Activated naive CD4-positive, alpha-beta T cell treated with anti-CD3 and anti-CD28 coated beads, Interleukin-2, amount 50 U/mL, for 24 hours (primary cell): ENCODE measurements at regions not wholly inside any gene's neighbourhood (a gene's known extent, or its start where the extent isn't known, plus 50 kb on each side); places are given as distances from the start of the nearest gene placed in this dataset.
"Not testable (repeated sequence)": the region's sequence is repeated elsewhere in the genome, so short reads cannot be mapped to it uniquely, and the experiment has no call there.

Experiments
- H3K27ac Mint-ChIP-seq: one replicate; pipeline ENCODE4 v1.8.0; 2021; ENCODE audit warnings: mild to moderate bottlenecking, mixed read lengths
- H3K27me3 Mint-ChIP-seq: one replicate; pipeline ENCODE4 v1.8.0; 2021; ENCODE audit warnings: mixed read lengths
- H3K36me3 Mint-ChIP-seq: one replicate; pipeline ENCODE4 v1.8.0; 2021; ENCODE audit warnings: mixed read lengths
- H3K4me1 Mint-ChIP-seq: one replicate; pipeline ENCODE4 v1.8.0; 2021; ENCODE audit warnings: mixed read lengths
- H3K4me3 Mint-ChIP-seq: one replicate; pipeline ENCODE4 v1.8.0; 2021; ENCODE audit warnings: mild to moderate bottlenecking, mixed read lengths
- H3K9me3 Mint-ChIP-seq: one replicate; pipeline ENCODE4 v1.8.0; 2021; ENCODE audit warnings: mixed read lengths

GRCh38 chrX:1809581-1809980, 194.7 kb downstream of the ASMT start:
- Mint-ChIP-seq H3K36me3 (no peaks in the 10 kb centered on the region), H3K27ac (no peak overlapping the region), H3K4me1 (no peaks in the 10 kb centered on the region), H3K4me3 (no peak overlapping the region), H3K27me3 (peaks cover 8% of the 10 kb centered on the region), H3K9me3 (no peaks in the 10 kb centered on the region)

GRCh38 chrX:1813809-1814208, 198.9 kb downstream of the ASMT start:
- no peak overlapping the region for H3K27ac Mint-ChIP-seq
- no peaks in the 10 kb centered on the region for H3K4me1 Mint-ChIP-seq
- H3K9me3 Mint-ChIP-seq, result no peaks in the 10 kb centered on the region
- no peaks in the 10 kb centered on the region for H3K36me3 Mint-ChIP-seq
- H3K4me3 Mint-ChIP-seq, result no peak overlapping the region
- H3K27me3 Mint-ChIP-seq, result peaks cover 3% of the 10 kb centered on the region

- H3K27me3 Mint-ChIP-seq, result peaks cover 3% of the 10 kb centered on the region
- H3K9me3 Mint-ChIP-seq, result no peaks in the 10 kb centered on the region
- H3K4me3 Mint-ChIP-seq, result no peak overlapping the region
- H3K36me3 Mint-ChIP-seq, result no peaks in the 10 kb centered on the region
- no peak overlapping the region for H3K27ac Mint-ChIP-seq
- no peaks in the 10 kb centered on the region for H3K4me1 Mint-ChIP-seq
Measured at GRCh38 chrX:1815456-1816175, 200.8 kb downstream of the ASMT start.

GRCh38 chrX:1816387-1816982, 201.6 kb downstream of the ASMT start:
- H3K4me3 Mint-ChIP-seq, H3K36me3 Mint-ChIP-seq, H3K4me1 Mint-ChIP-seq, H3K27me3 Mint-ChIP-seq, H3K9me3 Mint-ChIP-seq, H3K27ac Mint-ChIP-seq: not testable (repeated sequence)

GRCh38 chrX:1821846-1822245, 207.0 kb downstream of the ASMT start:
- peaks cover 2% of the 10 kb centered on the region for H3K27me3 Mint-ChIP-seq
- H3K27ac Mint-ChIP-seq, result no peak overlapping the region

GRCh38 chrX:1824855-1825254, 210.0 kb downstream of the ASMT start:
- Mint-ChIP-seq H3K27me3 (peaks cover 2% of the 10 kb centered on the region), H3K9me3 (no peaks in the 10 kb centered on the region), H3K36me3 (no peaks in the 10 kb centered on the region), H3K4me1 (no peaks in the 10 kb centered on the region), H3K4me3 (no peak overlapping the region), H3K27ac (no peak overlapping the region)

More at GRCh38 chrX:1821846-1822245, 207.0 kb downstream of the ASMT start:
- Mint-ChIP-seq H3K36me3 (no peaks in the 10 kb centered on the region), H3K9me3 (no peaks in the 10 kb centered on the region), H3K4me3 (no peak overlapping the region), H3K4me1 (no peaks in the 10 kb centered on the region)

- peaks cover 10% of the 10 kb centered on the region for H3K9me3 Mint-ChIP-seq
- H3K4me3 Mint-ChIP-seq, result no peak overlapping the region
- no peaks in the 10 kb centered on the region for H3K4me1 Mint-ChIP-seq
- H3K27ac Mint-ChIP-seq, result peak overlapping the region; percentile 18
- H3K27me3 Mint-ChIP-seq, result no peaks in the 10 kb centered on the region
- H3K36me3 Mint-ChIP-seq, result no peaks in the 10 kb centered on the region
Measured at GRCh38 chrX:1833656-1834360, 218.9 kb downstream of the ASMT start.

- no peaks in the 10 kb centered on the region for H3K4me1 Mint-ChIP-seq
- H3K9me3 Mint-ChIP-seq, result peaks cover 10% of the 10 kb centered on the region
Measured at GRCh38 chrX:1835056-1835455, 220.2 kb downstream of the ASMT start.

GRCh38 chrX:1836683-1837082, 221.8 kb downstream of the ASMT start:
- Mint-ChIP-seq H3K36me3 (no peaks in the 10 kb centered on the region), H3K4me3 (no peak overlapping the region), H3K27me3 (no peaks in the 10 kb centered on the region), H3K9me3 (peaks cover 10% of the 10 kb centered on the region), H3K4me1 (no peaks in the 10 kb centered on the region), H3K27ac (no peak overlapping the region)

More at GRCh38 chrX:1835056-1835455, 220.2 kb downstream of the ASMT start:
- no peaks in the 10 kb centered on the region for H3K36me3 Mint-ChIP-seq
- H3K4me3 Mint-ChIP-seq, result no peak overlapping the region
- no peaks in the 10 kb centered on the region for H3K27me3 Mint-ChIP-seq
- H3K27ac Mint-ChIP-seq, result no peak overlapping the region

- Mint-ChIP-seq H3K27me3 (no peaks in the 10 kb centered on the region), H3K9me3 (peaks cover 5% of the 10 kb centered on the region), H3K27ac (no peak overlapping the region)
Measured at GRCh38 chrX:1841746-1842145, 226.9 kb downstream of the ASMT start.

GRCh38 chrX:1847000-1847399, 232.1 kb downstream of the ASMT start:
- not testable (repeated sequence) for H3K4me3 Mint-ChIP-seq, H3K27me3 Mint-ChIP-seq, H3K4me1 Mint-ChIP-seq, H3K9me3 Mint-ChIP-seq, H3K36me3 Mint-ChIP-seq, H3K27ac Mint-ChIP-seq

More at GRCh38 chrX:1841746-1842145, 226.9 kb downstream of the ASMT start:
- H3K4me1 Mint-ChIP-seq, result no peaks in the 10 kb centered on the region
- H3K4me3 Mint-ChIP-seq, result no peak overlapping the region
- no peaks in the 10 kb centered on the region for H3K36me3 Mint-ChIP-seq

- H3K27ac Mint-ChIP-seq, H3K4me1 Mint-ChIP-seq, H3K9me3 Mint-ChIP-seq: not testable (repeated sequence)
Measured at GRCh38 chrX:1847790-1848189, 232.9 kb downstream of the ASMT start.

GRCh38 chrX:1851527-1851926, 236.7 kb downstream of the ASMT start:
- H3K4me1 Mint-ChIP-seq, result no peaks in the 10 kb centered on the region
- H3K27ac Mint-ChIP-seq, result no peak overlapping the region
- H3K36me3 Mint-ChIP-seq, result no peaks in the 10 kb centered on the region
- H3K4me3 Mint-ChIP-seq, result no peak overlapping the region
- H3K9me3 Mint-ChIP-seq, result no peaks in the 10 kb centered on the region
- H3K27me3 Mint-ChIP-seq, result peaks cover 1% of the 10 kb centered on the region

More at GRCh38 chrX:1847790-1848189, 232.9 kb downstream of the ASMT start:
- H3K36me3 Mint-ChIP-seq, H3K27me3 Mint-ChIP-seq, H3K4me3 Mint-ChIP-seq: not testable (repeated sequence)

- Mint-ChIP-seq H3K27me3 (peaks cover 1% of the 10 kb centered on the region), H3K36me3 (no peaks in the 10 kb centered on the region), H3K4me3 (no peak overlapping the region), H3K4me1 (no peaks in the 10 kb centered on the region), H3K27ac (no peak overlapping the region), H3K9me3 (no peaks in the 10 kb centered on the region)
Measured at GRCh38 chrX:1852082-1852481, 237.2 kb downstream of the ASMT start.

- Mint-ChIP-seq H3K27ac (no peak overlapping the region), H3K36me3 (no peaks in the 10 kb centered on the region), H3K9me3 (no peaks in the 10 kb centered on the region), H3K4me3 (no peak overlapping the region), H3K27me3 (peaks cover 1% of the 10 kb centered on the region), H3K4me1 (no peaks in the 10 kb centered on the region)
Measured at GRCh38 chrX:1853447-1853846, 238.6 kb downstream of the ASMT start.

GRCh38 chrX:1853916-1854315, 239.1 kb downstream of the ASMT start:
- no peaks in the 10 kb centered on the region for H3K9me3 Mint-ChIP-seq
- no peaks in the 10 kb centered on the region for H3K4me1 Mint-ChIP-seq
- H3K27me3 Mint-ChIP-seq, result peaks cover 1% of the 10 kb centered on the region
- H3K4me3 Mint-ChIP-seq, result no peak overlapping the region
- H3K36me3 Mint-ChIP-seq, result no peaks in the 10 kb centered on the region
- no peak overlapping the region for H3K27ac Mint-ChIP-seq
